Colonic mucosa (tissue), 4 donors: ENCODE measurements at regions not wholly inside any gene's neighbourhood (a gene's known extent, or its start where the extent isn't known, plus 50 kb on each side); places are given as distances from the start of the nearest gene placed in this dataset.

Experiments used
- DNase-seq: peaks from one replicate; pipeline ENCODE4 v3.0.0-alpha.2; 2020
- H3K27ac ChIP-seq: fragments of 200-600 bp; one replicate; pipeline ENCODE4 v1.8.0; 2021
- H3K27me3 ChIP-seq: fragments of 200-600 bp; one replicate; pipeline ENCODE4 v1.8.0; 2021
- H3K36me3 ChIP-seq: fragments of 200-600 bp; one replicate; pipeline ENCODE4 v1.8.0; 2021
- H3K4me1 ChIP-seq: fragments of 200-600 bp; one replicate; pipeline ENCODE4 v1.8.0; 2021; ENCODE audit warnings: mild to moderate bottlenecking
- H3K4me3 ChIP-seq: fragments of 200-600 bp; one replicate; pipeline ENCODE4 v1.8.0; 2021
- H3K9ac ChIP-seq, 2 donors: one replicate each; pipeline ENCODE4 v1.7.0; 2013; ENCODE audit warnings: control low read depth in 2 of 2, low read depth in 2 of 2, low read length in 2 of 2
- H3K9me3 ChIP-seq: fragments of 200-600 bp; one replicate; pipeline ENCODE4 v1.8.0; 2021
- CTCF ChIP-seq: fragments of 200-600 bp; IDR thresholded peaks from one replicate; pipeline ENCODE4 v1.8.0; 2022; ENCODE audit warnings: antibody characterized with exemption, mild to moderate bottlenecking
- intact Hi-C: fragments of 100-400 bp; cut with DNase I; formaldehyde crosslinking; loops from one replicate; pipeline ENCODE4 v1.14.1; 2022
- donor health status: healthy.
- donor health status: DM: no; HTN: no; CAD: no.
- donor health status: DM: no; HTN: no; CAD: no.

- no peak overlapping the region for H3K27ac ChIP-seq
- no peak overlapping the region for H3K4me3 ChIP-seq
- no peaks in the 10 kb centered on the region for H3K4me1 ChIP-seq
- no peak for DNase-seq
- no peaks in the 10 kb centered on the region for H3K27me3 ChIP-seq
- no peaks in the 10 kb centered on the region for H3K9me3 ChIP-seq
- no peaks in the 10 kb centered on the region for H3K36me3 ChIP-seq
- H3K9ac ChIP-seq, result no peak overlapping the region
- no peak for TF ChIP-seq CTCF
- intact Hi-C loops, result loop anchor here (10.0 kb wide), 1 partner anchor 108 kb away; no protein-coding TSS in a partner anchor
Observed at GRCh38 chr3:193772422-193772763, 179.4 kb downstream of the OPA1 start.

GRCh38 chr3:193773266-193774220, 180.5 kb downstream of the OPA1 start:
- H3K4me1 ChIP-seq, result no peaks in the 10 kb centered on the region
- DNase-seq, result no peak
- TF ChIP-seq CTCF, result no peak
- H3K27ac ChIP-seq, result no peak overlapping the region
- no peaks in the 10 kb centered on the region for H3K36me3 ChIP-seq
- no peaks in the 10 kb centered on the region for H3K9me3 ChIP-seq
- H3K9ac ChIP-seq, result no peak overlapping the region
- H3K4me3 ChIP-seq, result no peak overlapping the region
- intact Hi-C loops, result loop anchor here (10.0 kb wide), 1 partner anchor 109 kb away; no protein-coding TSS in a partner anchor
- no peaks in the 10 kb centered on the region for H3K27me3 ChIP-seq

- intact Hi-C loops, result loop anchor here (10.0 kb wide), 1 partner anchor 110 kb away; no protein-coding TSS in a partner anchor
- H3K9ac ChIP-seq, result no peak overlapping the region
- DNase-seq, result peak; percentile 4
- no peak overlapping the region for H3K4me3 ChIP-seq
- H3K4me1 ChIP-seq, result no peaks in the 10 kb centered on the region
- H3K27me3 ChIP-seq, result no peaks in the 10 kb centered on the region
- H3K9me3 ChIP-seq, result no peaks in the 10 kb centered on the region
- no peak overlapping the region for H3K27ac ChIP-seq
- H3K36me3 ChIP-seq, result no peaks in the 10 kb centered on the region
- no peak for TF ChIP-seq CTCF
Observed at GRCh38 chr3:193774272-193774915, 181.4 kb downstream of the OPA1 start.

- H3K36me3 ChIP-seq, result no peaks in the 10 kb centered on the region
- DNase-seq, result no peak
- H3K27me3 ChIP-seq, result no peaks in the 10 kb centered on the region
- intact Hi-C loops, result loop anchor here (10.0 kb wide), 1 partner anchor 110 kb away; no protein-coding TSS in a partner anchor
- H3K9me3 ChIP-seq, result no peaks in the 10 kb centered on the region
- no peaks in the 10 kb centered on the region for H3K4me1 ChIP-seq
- H3K9ac ChIP-seq, result no peak overlapping the region
- no peak overlapping the region for H3K27ac ChIP-seq
- no peak overlapping the region for H3K4me3 ChIP-seq
- no peak for TF ChIP-seq CTCF
Observed at GRCh38 chr3:193774916-193775285, 181.9 kb downstream of the OPA1 start.

GRCh38 chr3:193775421-193776077, 182.5 kb downstream of the OPA1 start:
- Histone ChIP-seq H3K9ac (no peak overlapping the region), H3K4me1 (no peaks in the 10 kb centered on the region), H3K36me3 (no peaks in the 10 kb centered on the region), H3K27ac (no peak overlapping the region), H3K4me3 (no peak overlapping the region), H3K9me3 (no peaks in the 10 kb centered on the region), H3K27me3 (no peaks in the 10 kb centered on the region)
- TF ChIP-seq CTCF, result no peak
- peak; percentile 16 for DNase-seq
- intact Hi-C loops, result loop anchor here (10.0 kb wide), 1 partner anchor 111 kb away; no protein-coding TSS in a partner anchor
